Thymus (tissue), 11 donors: ENCODE measurements at regions not wholly inside any gene's neighbourhood (a gene's known extent, or its start where the extent isn't known, plus 50 kb on each side); places are given as distances from the start of the nearest gene placed in this dataset.

ENCODE experiments used
- DNase-seq, 9 donors: peaks; one replicate each; pipeline ENCODE4 v3.0.0-alpha.2; 2013; ENCODE audit warnings: low spot score in 9 of 9, low read depth in 6 of 9, missing footprints in 1 of 9
- H3K27ac ChIP-seq, 2 donors: one replicate each; pipeline ENCODE4 v1.5.1; 2013; ENCODE audit warnings: control low read depth in 1 of 2, low read depth in 1 of 2, low read length in 1 of 2, mild to moderate bottlenecking in 1 of 2, moderate library complexity in 1 of 2
- H3K27me3 ChIP-seq, 2 donors: one replicate each; pipeline ENCODE4 v1.5.1; 2013; ENCODE audit warnings: low read length in 1 of 2; ENCODE audit not compliant: control insufficient read depth in 2 of 2, insufficient read depth in 1 of 2
- H3K36me3 ChIP-seq, 2 donors: one replicate each; pipeline ENCODE4 v1.5.1; 2013; ENCODE audit warnings: low read length in 1 of 2, mild to moderate bottlenecking in 1 of 2, moderate library complexity in 1 of 2; ENCODE audit not compliant: control insufficient read depth in 2 of 2, insufficient read depth in 2 of 2
- H3K4me1 ChIP-seq, 2 donors: one replicate each; pipeline ENCODE4 v1.5.1; 2013; ENCODE audit warnings: low read length in 2 of 2; ENCODE audit not compliant: control insufficient read depth in 2 of 2, insufficient read depth in 2 of 2
- H3K4me3 ChIP-seq, 2 donors: one replicate each; pipeline ENCODE4 v1.5.1; 2013; ENCODE audit warnings: low read length in 2 of 2, control low read depth in 1 of 2, mild to moderate bottlenecking in 1 of 2
- H3K9me3 ChIP-seq, 2 donors: one replicate each; pipeline ENCODE4 v1.5.1; 2013; ENCODE audit warnings: low read length in 1 of 2, mild to moderate bottlenecking in 1 of 2; ENCODE audit not compliant: control insufficient read depth in 2 of 2, insufficient read depth in 1 of 2
- WGBS: extraction: QIAGEN DNeasy Blood & Tissue Kit; methylation state at CpG from one replicate; pipeline ENCODE4 v1.1.7; 2013; 5-methylcytosine and 5-hydroxymethylcytosine counted together
- donor health status: healthy.

DNA sequence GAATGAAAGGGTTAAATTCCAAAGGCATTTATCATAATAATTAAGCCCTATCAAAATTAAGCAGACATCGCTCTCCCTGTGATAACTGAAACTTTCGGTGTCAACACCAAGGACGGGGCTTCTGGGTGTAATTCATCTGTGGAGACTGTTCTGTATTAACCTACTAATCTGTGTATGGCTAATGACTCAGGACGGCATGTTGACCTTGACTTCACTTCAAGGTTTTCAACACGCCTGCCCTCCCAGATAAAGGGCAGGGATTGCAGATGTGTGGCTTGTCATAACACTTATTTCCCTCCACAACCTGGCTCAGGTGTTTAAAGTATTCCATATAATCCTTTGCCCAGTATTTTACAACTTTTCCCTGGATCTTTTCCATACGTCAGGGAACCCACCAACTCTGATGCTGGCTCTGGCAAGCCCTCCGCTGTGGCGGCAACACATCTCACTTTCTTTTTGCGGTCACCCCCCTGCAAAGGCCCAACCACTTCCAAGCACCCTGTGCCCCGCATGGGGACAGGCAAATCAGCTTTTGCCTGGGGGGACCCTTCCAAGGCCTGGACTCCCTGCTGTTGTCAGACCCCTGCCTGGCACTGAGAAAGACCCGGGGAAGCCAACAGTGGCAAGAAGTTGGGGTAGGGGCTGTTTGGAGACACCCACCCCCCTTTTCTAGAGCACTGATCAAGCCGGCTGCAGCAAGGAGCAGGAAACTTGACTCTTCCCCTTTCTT, 93.2 kb upstream of the MEF2A start:
- peaks cover 21 to 49% of the 10 kb centered on the region in 2 donors for H3K4me1 ChIP-seq
- WGBS, result 82% methylated on average over 12 of the region's 12 CpGs
- DNase-seq, result peak in 1 of 9 donors; percentile 57
- H3K9me3 ChIP-seq, result peaks cover 0 to under 1% of the 10 kb centered on the region in 2 donors
- no peaks in the 10 kb centered on the region for H3K27me3 ChIP-seq
- H3K27ac ChIP-seq, result no peak overlapping the region
- H3K4me3 ChIP-seq, result no peak overlapping the region
- no peaks in the 10 kb centered on the region for H3K36me3 ChIP-seq

DNA sequence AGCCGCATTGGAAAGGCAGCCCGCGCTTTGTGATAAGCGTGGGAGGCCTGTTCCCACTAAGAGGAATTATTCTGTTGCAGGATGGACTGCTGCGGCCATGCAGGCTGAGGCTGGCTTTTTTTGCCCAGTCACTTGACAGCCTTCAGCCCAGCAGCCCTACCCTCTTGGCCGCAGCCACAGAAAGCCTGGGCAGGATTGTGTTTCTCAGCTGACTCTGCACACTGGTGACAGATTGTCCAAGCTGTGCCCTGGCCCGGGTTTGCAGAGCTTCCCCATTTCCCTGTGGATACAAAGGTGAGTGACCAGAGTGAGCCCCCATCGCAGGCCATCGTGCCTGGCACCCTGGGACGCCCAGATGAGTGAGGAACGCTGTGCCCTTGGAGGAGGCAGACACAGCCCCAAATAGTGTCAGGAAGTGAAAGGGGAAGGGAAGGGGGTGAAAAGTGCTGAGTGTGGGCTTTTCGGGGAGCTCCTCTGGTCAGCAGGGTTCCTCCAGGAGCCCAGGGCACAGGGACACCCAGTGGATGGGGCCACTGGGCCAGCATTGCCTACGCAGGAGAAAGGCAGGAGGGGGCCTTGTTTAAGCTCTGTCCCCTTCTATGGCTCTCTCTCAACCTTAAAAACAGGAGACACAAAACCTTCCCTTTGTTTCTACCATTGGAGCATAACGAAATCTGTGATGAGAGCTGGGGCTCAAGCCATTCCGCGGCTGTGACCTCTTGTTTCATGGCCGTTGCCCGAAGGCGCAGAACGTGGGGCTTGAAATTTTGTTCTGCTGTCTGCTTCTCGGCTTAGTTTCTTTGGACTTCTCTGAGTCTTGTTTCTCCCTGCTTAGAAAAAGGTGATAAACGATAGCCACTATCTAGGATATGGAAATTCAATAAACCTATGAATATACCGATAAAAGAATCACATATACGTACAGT, 91.5 kb upstream of the MEF2A start:
- WGBS, result 80% methylated on average over 24 of the region's 24 CpGs
- peaks cover 30 to 59% of the 10 kb centered on the region in 2 donors for H3K4me1 ChIP-seq

DNA sequence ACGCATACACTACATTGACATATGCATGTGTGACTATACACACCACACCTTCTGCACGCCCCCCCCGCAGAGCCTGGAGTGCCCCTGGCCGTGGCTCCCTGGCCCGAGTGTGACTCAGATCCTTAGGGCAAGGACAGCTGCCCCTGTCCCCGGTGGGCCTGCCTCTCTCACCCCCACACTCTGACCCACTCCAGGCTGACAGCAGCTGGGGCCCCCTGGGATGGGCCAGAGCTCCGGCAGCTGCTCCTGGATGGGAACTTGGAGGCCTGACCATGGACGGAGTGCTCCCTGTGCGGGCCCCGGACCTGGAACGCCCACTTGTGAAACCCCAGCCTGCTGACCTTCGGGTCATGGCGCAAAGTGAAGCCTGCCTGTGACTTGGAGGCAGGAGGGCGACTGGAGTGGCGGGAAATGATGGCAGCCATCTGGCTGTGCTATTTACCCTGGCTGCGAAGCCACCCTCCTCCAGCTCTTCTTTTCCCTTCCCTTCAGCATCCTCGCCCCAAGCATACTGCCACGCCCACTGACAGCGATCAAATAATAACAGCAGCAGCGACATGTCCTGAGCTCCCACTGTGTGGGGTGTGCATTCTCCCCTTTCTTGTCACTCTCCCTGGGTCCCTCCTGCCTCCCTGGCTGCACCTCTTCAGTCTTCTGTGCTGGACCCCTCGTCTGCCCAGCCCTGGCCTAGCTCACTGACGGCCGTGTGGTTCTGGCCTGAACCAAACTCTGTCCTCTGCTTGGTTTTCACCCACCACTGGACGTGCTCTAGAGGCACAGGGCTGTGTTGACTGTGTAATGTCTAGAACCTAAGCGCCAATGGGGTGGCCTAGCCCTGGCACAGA, 90.7 kb upstream of the MEF2A start:
- H3K4me3 ChIP-seq, result no peak overlapping the region
- H3K27me3 ChIP-seq, result no peaks in the 10 kb centered on the region
- no peaks in the 10 kb centered on the region for H3K9me3 ChIP-seq
- no peak overlapping the region for H3K27ac ChIP-seq
- no peaks in the 10 kb centered on the region for H3K36me3 ChIP-seq
- peaks cover 30 to 59% of the 10 kb centered on the region in 2 donors for H3K4me1 ChIP-seq
- 97% methylated on average over 25 of the region's 25 CpGs for WGBS
- no peak for DNase-seq

More for the DNA sequence above, 91.5 kb upstream of the MEF2A start:
- no peaks in the 10 kb centered on the region for H3K9me3 ChIP-seq
- no peak overlapping the region for H3K27ac ChIP-seq
- H3K27me3 ChIP-seq, result no peaks in the 10 kb centered on the region
- no peak overlapping the region for H3K4me3 ChIP-seq
- no peaks in the 10 kb centered on the region for H3K36me3 ChIP-seq
- no peak for DNase-seq

DNA sequence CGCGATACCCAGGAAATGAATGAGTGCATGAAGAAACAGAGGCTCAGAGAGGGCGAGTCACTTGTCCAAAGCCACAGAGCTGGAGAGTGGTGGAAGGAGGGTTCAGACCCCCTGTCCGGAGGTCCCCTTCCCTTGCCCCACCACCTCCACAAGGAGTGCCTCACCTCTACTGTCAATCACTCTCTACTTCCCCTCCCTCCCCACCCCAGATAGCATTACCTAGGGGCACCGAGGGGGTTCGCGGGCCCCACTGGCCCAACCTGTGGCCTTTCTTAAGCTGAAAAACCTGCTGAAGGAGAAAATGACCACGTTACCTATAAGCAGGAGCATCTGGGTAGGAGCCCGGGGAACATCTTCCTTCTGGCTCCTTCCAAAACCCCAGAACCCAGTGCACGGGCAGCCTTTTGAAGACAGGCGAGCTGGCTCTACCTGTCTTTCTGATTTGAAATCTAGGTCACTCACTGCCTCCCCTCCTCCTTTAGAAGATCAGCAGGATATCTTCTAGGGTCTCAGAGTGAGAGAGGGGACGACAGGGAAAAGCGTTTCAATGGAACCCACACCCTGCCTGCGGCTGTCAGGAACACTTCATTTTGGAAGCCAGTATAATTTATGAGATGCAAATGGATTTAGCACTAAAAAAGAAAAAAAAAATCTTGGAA, 89.9 kb upstream of the MEF2A start:
- H3K27ac ChIP-seq, result peak overlapping the region in 1 of 2 donors; percentile 6
- H3K36me3 ChIP-seq, result no peaks in the 10 kb centered on the region
- no peaks in the 10 kb centered on the region for H3K27me3 ChIP-seq
- H3K4me3 ChIP-seq, result no peak overlapping the region
- WGBS, result 89% methylated on average over 14 of the region's 14 CpGs
- H3K9me3 ChIP-seq, result no peaks in the 10 kb centered on the region
- H3K4me1 ChIP-seq, result peaks cover 33 to 59% of the 10 kb centered on the region in 2 donors
- no peak for DNase-seq

DNA sequence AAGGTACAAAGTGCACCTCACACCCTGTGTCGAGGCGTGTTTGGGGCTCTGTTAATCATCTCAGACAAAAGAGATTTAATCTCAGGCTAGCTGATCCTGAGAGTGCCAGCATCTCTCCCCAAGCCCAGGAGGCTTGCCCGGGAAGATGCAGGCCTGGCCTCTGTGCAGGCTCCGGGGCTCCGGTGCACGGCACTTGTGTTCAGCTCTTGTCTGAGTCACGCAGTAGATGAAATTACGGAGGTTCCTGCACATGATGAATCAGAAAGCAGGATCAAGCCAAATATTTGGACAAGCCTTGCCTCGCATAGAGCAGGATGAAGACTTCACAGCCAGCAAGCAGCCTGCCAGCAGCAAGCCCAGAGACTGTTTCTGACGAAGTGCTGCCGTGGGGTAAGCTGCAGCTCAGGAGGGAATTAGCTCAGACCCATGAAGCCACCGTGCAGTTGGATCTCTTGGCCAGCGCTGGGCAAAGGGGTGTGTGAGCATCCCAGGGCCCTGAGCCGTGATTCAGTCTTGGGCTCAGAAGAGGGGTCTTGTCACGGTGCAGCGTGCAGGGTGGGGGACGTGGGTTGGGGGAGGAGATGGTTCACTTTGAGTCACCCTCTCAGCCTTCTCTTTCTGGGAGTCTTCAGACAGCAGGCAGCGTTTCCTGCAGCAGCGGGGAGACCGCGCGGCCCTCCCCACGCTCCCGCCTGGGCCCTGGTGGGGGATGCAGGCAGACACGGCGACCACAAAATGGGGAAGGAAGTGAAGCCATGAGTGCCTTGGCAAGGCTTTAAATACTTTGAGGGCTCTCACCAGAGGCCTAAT, 89.2 kb upstream of the MEF2A start:
- Histone ChIP-seq H3K36me3 (no peaks in the 10 kb centered on the region), H3K27me3 (no peaks in the 10 kb centered on the region), H3K4me1 (peaks cover 33 to 62% of the 10 kb centered on the region in 2 donors), H3K27ac (peak overlapping the region; percentile 71 to 77), H3K9me3 (no peaks in the 10 kb centered on the region), H3K4me3 (no peak overlapping the region)
- 21% methylated on average over 26 of the region's 26 CpGs for WGBS
- DNase-seq, result peak in 3 of 9 donors; percentile 63 to 81 (median 71)

DNA sequence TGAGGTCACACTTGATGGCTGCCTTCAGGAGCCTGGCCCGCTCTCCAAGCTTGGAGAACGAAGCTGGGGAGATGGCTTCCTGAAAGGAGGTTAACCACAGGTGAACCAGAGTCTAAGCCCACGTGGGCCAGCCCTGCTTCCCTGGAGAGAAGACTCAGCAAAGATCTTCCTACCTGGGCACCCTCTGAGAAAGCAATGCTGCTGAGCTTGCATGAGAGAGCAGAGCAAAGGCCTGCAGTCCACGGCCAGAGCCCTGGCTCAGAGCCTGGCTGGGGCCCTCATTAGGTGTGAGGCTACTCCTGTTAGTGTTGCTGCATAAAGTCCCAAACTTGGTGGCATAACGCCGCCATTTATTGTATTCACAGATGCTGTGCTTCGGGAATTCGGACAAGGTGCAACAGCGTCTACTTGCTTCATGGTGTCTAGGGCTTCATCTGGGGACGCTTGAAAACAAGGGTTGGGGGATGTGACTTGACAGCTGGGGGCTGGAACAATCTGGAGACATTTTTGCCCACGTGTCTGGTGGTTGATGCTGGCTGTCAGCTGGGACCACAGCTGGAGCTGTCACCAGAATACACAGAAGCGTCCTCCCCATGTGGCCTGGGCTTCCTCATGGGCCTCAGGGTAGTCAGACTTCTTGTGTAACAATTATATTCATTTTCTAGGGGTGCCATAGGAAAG, 87.9 kb upstream of the MEF2A start:
- peak in 1 of 9 donors; percentile 56 for DNase-seq
- Histone ChIP-seq H3K27me3 (no peaks in the 10 kb centered on the region), H3K9me3 (no peaks in the 10 kb centered on the region), H3K27ac (peak overlapping the region; percentile 3 to 31), H3K4me1 (peaks cover 33 to 57% of the 10 kb centered on the region in 2 donors), H3K36me3 (no peaks in the 10 kb centered on the region), H3K4me3 (no peak overlapping the region)
- 61% methylated on average over 12 of the region's 12 CpGs for WGBS

DNA sequence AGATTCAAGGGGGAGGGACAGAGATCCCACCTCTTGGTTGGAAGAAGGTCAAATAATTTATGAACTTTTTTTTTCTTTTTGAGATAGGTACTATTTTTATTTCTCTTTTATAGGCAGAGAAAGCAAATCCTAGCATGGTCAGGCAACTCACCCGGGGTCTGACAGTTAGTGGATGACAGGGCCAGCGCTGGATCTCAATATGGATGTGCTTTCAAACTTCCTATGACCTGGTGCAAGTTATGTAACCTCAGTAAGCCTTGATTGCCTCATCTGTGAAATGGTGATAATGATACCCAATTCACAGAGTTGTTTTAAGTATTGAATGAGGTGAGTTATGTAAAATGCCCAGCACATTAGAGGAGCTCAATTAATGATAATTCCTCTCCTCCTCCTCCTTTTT, 86.8 kb upstream of the MEF2A start:
- no peaks in the 10 kb centered on the region for H3K9me3 ChIP-seq
- peaks cover 33 to 48% of the 10 kb centered on the region in 2 donors for H3K4me1 ChIP-seq
- H3K27me3 ChIP-seq, result no peaks in the 10 kb centered on the region
- DNase-seq, result no peak
- H3K36me3 ChIP-seq, result no peaks in the 10 kb centered on the region
- no peak overlapping the region for H3K4me3 ChIP-seq
- 97% methylated on average over 2 of the region's 2 CpGs for WGBS
- H3K27ac ChIP-seq, result no peak overlapping the region
